WI38 (cell line): ENCODE measurements at regions not wholly inside any gene's neighbourhood (a gene's known extent, or its start where the extent isn't known, plus 50 kb on each side); places are given as distances from the start of the nearest gene placed in this dataset.

Experiments used
- H3K4me3 ChIP-seq: 2 replicates; pipeline ENCODE4 v1.5.1; 2011; ENCODE audit warnings: low read depth, mild to moderate bottlenecking, control low read depth, low read length
- CTCF ChIP-seq: IDR thresholded peaks from 2 replicates; pipeline ENCODE4 v1.5.1; 2012; ENCODE audit warnings: low read depth, mild to moderate bottlenecking, control low read depth, low read length

GRCh38 chr10:28381466-28381865 is 78.6 kb upstream of the MPP7 start:
- no peak overlapping the region for H3K4me3 ChIP-seq
- TF ChIP-seq CTCF: no peak

- peak; percentile 80 for TF ChIP-seq CTCF
- H3K4me3 ChIP-seq: no peak overlapping the region
These were observed 79.1 kb upstream of the MPP7 start for GRCh38 chr10:28381903-28382347.

- no peak overlapping the region for H3K4me3 ChIP-seq
- no peak for TF ChIP-seq CTCF
These were observed 79.8 kb upstream of the MPP7 start for GRCh38 chr10:28382525-28383269.

GRCh38 chr10:28384557-28384956 is 81.7 kb upstream of the MPP7 start:
- H3K4me3 ChIP-seq: no peak overlapping the region
- TF ChIP-seq CTCF: no peak

GRCh38 chr10:28385748-28386502 is 83.1 kb upstream of the MPP7 start:
- no peak overlapping the region for H3K4me3 ChIP-seq
- no peak for TF ChIP-seq CTCF

GRCh38 chr10:28386503-28386868 is 83.6 kb upstream of the MPP7 start:
- no peak overlapping the region for H3K4me3 ChIP-seq
- TF ChIP-seq CTCF: no peak

GRCh38 chr10:28387140-28387539 is 84.3 kb upstream of the MPP7 start:
- no peak for TF ChIP-seq CTCF
- H3K4me3 ChIP-seq: no peak overlapping the region
